ENCODE measurements at regions not wholly inside any gene's neighbourhood (a gene's known extent, or its start where the extent isn't known, plus 50 kb on each side); places are given as distances from the start of the nearest gene placed in this dataset.

- DNase-seq (ENCODE audit: low read depth in 1 of 2, low spot score in 1 of 2) (no peak), ATAC-seq (no peak), FAIRE-seq (no peak)
- WGBS (ENCODE audit: missing lambda C conversion rate), result 76% methylated on average over 3 of the region's 3 CpGs
- ChIA-PET POLR2A (no interaction called here), CTCF (no interaction called here)
- H3K4me3 ChIP-seq, result no peak overlapping the region
- H3K4me1 ChIP-seq, result no peaks in the 10 kb centered on the region
- H3K4me2 ChIP-seq, result no peak overlapping the region
- H3K27ac ChIP-seq, result no peak overlapping the region
- H3K9me3 ChIP-seq, result no peaks in the 10 kb centered on the region
- TF ChIP-seq KDM5A (IDR thresholded peaks at IDR 0.05), result no peak
- TF ChIP-seq NPAS2 (CRISPR knock-in tag; IDR thresholded peaks at IDR 0.05; ENCODE audit: borderline replicate concordance), result no peak
- TF ChIP-seq SMC3 (IDR thresholded peaks at IDR 0.05), result no peak
- TF ChIP-seq, protein P1, sequence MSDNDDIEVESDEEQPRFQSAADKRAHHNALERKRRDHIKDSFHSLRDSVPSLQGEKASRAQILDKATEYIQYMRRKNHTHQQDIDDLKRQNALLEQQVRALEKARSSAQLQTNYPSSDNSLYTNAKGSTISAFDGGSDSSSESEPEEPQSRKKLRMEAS (IDR thresholded peaks at IDR 0.05), result no peak
- TF ChIP-seq HES2 (IDR thresholded peaks at IDR 0.05), result no peak
- TF ChIP-seq JUNB (IDR thresholded peaks at IDR 0.05), result no peak
- TF ChIP-seq CBX2 (IDR thresholded peaks at IDR 0.05; ENCODE audit: borderline replicate concordance, low read depth), result no peak
- TF ChIP-seq JUN (IDR thresholded peaks at IDR 0.05), result no peak
- no peak for TF ChIP-seq RARB (CRISPR knock-in tag; IDR thresholded peaks at IDR 0.05)
- no peak for TF ChIP-seq HMGXB4 (CRISPR knock-in tag; IDR thresholded peaks at IDR 0.05; ENCODE audit: borderline replicate concordance)
- no peak for TF ChIP-seq FOSL2 (IDR thresholded peaks at IDR 0.05)
- TF ChIP-seq FOSL2 (CRISPR knock-in tag; IDR thresholded peaks at IDR 0.05), result no peak
- TF ChIP-seq SREBF2 (IDR thresholded peaks at IDR 0.05), result no peak
- TF ChIP-seq MYC (IDR thresholded peaks at IDR 0.05; ENCODE audit: borderline replicate concordance, low read length), result no peak
Measured at GRCh38 chr4:156521631-156522030, 450.0 kb downstream of the PDGFC start.

GRCh38 chr4:156517956-156518355 lies 453.6 kb downstream of the PDGFC start:
- no peak overlapping the region for H3K4me2 ChIP-seq
- WGBS (ENCODE audit: missing lambda C conversion rate), result 41% methylated on average over 2 of the region's 2 CpGs
- POLR2A ChIA-PET, result no interaction called here
- no peak overlapping the region for H3K4me3 ChIP-seq
- ATAC-seq, result no peak
- no peak for FAIRE-seq
- H3K27ac ChIP-seq, result no peak overlapping the region
- CTCF ChIA-PET, result no interaction called here
- H3K9me3 ChIP-seq, result no peaks in the 10 kb centered on the region
- no peak for TF ChIP-seq HOXB13 (CRISPR knock-in tag; IDR thresholded peaks at IDR 0.05; ENCODE audit: low read depth)
- TF ChIP-seq ATOH8 (CRISPR knock-in tag; IDR thresholded peaks at IDR 0.05; ENCODE audit: low read depth), result no peak
- TF ChIP-seq, protein P2, sequence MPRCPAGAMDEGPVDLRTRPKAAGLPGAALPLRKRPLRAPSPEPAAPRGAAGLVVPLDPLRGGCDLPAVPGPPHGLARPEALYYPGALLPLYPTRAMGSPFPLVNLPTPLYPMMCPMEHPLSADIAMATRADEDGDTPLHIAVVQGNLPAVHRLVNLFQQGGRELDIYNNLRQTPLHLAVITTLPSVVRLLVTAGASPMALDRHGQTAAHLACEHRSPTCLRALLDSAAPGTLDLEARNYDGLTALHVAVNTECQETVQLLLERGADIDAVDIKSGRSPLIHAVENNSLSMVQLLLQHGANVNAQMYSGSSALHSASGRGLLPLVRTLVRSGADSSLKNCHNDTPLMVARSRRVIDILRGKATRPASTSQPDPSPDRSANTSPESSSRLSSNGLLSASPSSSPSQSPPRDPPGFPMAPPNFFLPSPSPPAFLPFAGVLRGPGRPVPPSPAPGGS (IDR thresholded peaks at IDR 0.05), result no peak
- TF ChIP-seq HES2 (IDR thresholded peaks at IDR 0.05), result no peak
- TF ChIP-seq, protein P3, sequence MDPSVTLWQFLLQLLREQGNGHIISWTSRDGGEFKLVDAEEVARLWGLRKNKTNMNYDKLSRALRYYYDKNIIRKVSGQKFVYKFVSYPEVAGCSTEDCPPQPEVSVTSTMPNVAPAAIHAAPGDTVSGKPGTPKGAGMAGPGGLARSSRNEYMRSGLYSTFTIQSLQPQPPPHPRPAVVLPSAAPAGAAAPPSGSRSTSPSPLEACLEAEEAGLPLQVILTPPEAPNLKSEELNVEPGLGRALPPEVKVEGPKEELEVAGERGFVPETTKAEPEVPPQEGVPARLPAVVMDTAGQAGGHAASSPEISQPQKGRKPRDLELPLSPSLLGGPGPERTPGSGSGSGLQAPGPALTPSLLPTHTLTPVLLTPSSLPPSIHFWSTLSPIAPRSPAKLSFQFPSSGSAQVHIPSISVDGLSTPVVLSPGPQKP (IDR thresholded peaks at IDR 0.05; ENCODE audit: low read depth, low read length), result no peak
- no peak for TF ChIP-seq HEYL (CRISPR knock-in tag; IDR thresholded peaks at IDR 0.05)
- no peak for TF ChIP-seq ZSCAN20 (CRISPR knock-in tag; IDR thresholded peaks at IDR 0.05)
- no peaks in the 10 kb centered on the region for H3K4me1 ChIP-seq
- DNase-seq (ENCODE audit: low read depth in 1 of 2, low spot score in 1 of 2), result no peak

Data from A549 (cell line).